AG04450 (cell line): ENCODE measurements at regions not wholly inside any gene's neighbourhood (a gene's known extent, or its start where the extent isn't known, plus 50 kb on each side); places are given as distances from the start of the nearest gene placed in this dataset.
"Not testable (repeated sequence)": the region's sequence is repeated elsewhere in the genome, so short reads cannot be mapped to it uniquely, and the experiment has no call there.

ENCODE experiments used
- CTCF ChIA-PET: fragments of 300-600, 350-600 bp; formaldehyde crosslinking; extraction: SDS; loops from one replicate; lab custom pipeline; 2022; ENCODE audit warnings: antibody characterized with exemption, inconsistent platforms; lab: Charles Lee
- POLR2A ChIA-PET: fragments of 350-600 bp; formaldehyde crosslinking; extraction: SDS; loops from one replicate; lab custom pipeline; 2021; ENCODE audit warnings: antibody characterized with exemption, inconsistent platforms; lab: Yijun Ruan, JAX
- DNase-seq: peaks from one replicate; pipeline ENCODE4 v3.0.0-alpha.2; 2011; ENCODE audit warnings: low read depth, low spot score
- H3K27ac ChIP-seq: one replicate; pipeline ENCODE4 v1.5.1; 2012; ENCODE audit warnings: low read depth, low read length, control low read depth
- H3K27me3 ChIP-seq: one replicate; pipeline ENCODE4 v1.6.0; 2012; ENCODE audit warnings: low read length; ENCODE audit not compliant: control insufficient read depth, insufficient read depth
- H3K4me3 ChIP-seq: 2 replicates; pipeline ENCODE4 v1.5.1; 2011; ENCODE audit warnings: mild to moderate bottlenecking, low read depth, low read length, control low read depth
- H3K9me3 ChIP-seq: 2 replicates; pipeline ENCODE4 v1.5.1; 2012; ENCODE audit warnings: low read length; ENCODE audit not compliant: control insufficient read depth, insufficient read depth

GRCh38 chr1:146600720-146601307 is 337.3 kb upstream of the NBPF12 start:
- H3K27me3 ChIP-seq, H3K27ac ChIP-seq, H3K9me3 ChIP-seq, POLR2A ChIA-PET, DNase-seq, CTCF ChIA-PET, H3K4me3 ChIP-seq: not testable (repeated sequence)

- POLR2A ChIA-PET, H3K9me3 ChIP-seq, H3K27me3 ChIP-seq, H3K27ac ChIP-seq, DNase-seq, CTCF ChIA-PET, H3K4me3 ChIP-seq: not testable (repeated sequence)
These were observed 338.2 kb upstream of the NBPF12 start for GRCh38 chr1:146599906-146600305.

DNA sequence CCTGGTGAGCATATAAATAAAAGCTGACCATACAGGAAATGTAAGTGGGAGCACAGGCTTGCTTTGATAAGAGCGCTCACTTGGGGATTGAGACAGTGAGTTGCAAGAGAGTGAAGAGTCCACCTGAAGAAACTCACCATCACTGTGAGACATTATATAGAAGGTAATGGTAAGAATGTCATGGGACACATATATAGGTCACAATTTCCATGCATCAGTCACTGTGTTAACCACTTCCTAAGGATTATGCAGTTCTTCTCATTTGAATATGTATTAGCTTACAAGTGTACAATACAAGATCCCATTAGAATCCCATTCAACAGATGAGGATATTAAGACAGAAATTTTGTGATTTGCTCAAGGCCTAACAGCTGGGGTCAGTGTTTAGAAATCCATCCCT is 352.4 kb upstream of the NOTCH2NLA start:
- H3K27ac ChIP-seq, DNase-seq, CTCF ChIA-PET, H3K27me3 ChIP-seq, H3K9me3 ChIP-seq, H3K4me3 ChIP-seq, POLR2A ChIA-PET: not testable (repeated sequence)

- H3K27me3 ChIP-seq, H3K27ac ChIP-seq, CTCF ChIA-PET, H3K4me3 ChIP-seq, H3K9me3 ChIP-seq, POLR2A ChIA-PET, DNase-seq: not testable (repeated sequence)
These were observed 338.7 kb upstream of the NOTCH2NLA start for GRCh38 chr1:146567541-146567940.

DNA sequence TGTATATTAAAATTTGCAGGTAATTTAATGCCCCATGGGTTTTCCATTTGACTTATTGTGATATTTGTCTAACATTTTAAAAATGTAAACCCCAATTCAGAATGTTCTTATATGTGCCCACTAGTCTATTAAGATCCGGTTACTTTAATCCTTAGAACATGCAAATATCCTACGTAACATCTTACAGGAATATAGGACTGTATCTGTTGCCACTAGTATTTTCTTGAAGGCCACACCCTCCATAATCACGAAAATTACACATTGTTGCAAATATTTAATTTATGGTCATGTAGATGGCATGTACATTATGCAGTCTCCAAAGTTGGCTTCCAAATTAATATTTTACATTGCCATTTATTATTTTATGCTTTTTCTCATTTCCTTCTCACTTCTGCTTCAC is 329.2 kb upstream of the NOTCH2NLA start:
- H3K27me3 ChIP-seq, H3K27ac ChIP-seq, H3K9me3 ChIP-seq, CTCF ChIA-PET, POLR2A ChIA-PET, H3K4me3 ChIP-seq, DNase-seq: not testable (repeated sequence)

DNA sequence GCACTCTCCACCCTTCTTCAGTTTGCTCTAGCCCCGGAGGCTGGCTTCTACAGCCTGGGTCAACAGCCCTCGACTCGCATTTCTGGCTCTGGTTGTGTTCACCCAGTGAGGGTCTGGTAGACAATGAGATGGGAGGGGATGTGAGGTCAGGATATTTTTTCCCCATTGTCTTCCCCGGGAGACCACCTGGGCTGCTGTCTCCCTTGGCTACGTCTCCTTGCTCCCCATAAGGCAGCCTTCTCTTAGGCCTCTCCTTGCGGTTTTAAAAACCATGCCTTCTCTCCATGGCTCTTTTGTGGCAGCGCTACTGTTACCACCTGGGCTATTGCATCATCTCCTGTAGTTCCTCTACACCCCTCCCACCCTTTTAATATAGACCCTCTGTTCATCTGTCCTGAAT is 327.6 kb upstream of the NOTCH2NLA start:
- H3K4me3 ChIP-seq, H3K27ac ChIP-seq, DNase-seq, H3K9me3 ChIP-seq, H3K27me3 ChIP-seq, CTCF ChIA-PET, POLR2A ChIA-PET: not testable (repeated sequence)

- H3K27ac ChIP-seq, H3K9me3 ChIP-seq, POLR2A ChIA-PET, H3K4me3 ChIP-seq, CTCF ChIA-PET, H3K27me3 ChIP-seq, DNase-seq: not testable (repeated sequence)
These were observed 323.6 kb upstream of the NOTCH2NLA start for GRCh38 chr1:146552414-146552813.

DNA sequence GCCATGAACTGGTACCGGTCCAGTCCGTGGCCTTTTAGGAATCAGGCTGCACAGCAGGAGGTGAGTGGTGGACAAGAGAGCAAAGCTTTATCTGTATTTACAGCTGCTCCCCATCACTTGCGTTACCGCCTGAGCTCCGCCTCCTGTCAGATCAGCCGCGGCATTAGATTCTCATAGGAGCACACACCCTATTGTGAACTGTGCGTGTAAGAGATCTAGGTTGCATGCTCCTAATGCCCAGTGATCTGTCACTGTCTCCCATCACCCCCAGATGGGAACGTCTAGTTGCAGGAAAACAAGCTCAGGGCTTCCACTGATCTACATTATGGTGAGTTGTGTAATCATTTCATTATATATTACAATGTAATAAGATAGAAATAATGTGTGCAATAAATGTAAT is 319.9 kb upstream of the NOTCH2NLA start:
- H3K27me3 ChIP-seq, H3K4me3 ChIP-seq, H3K27ac ChIP-seq, CTCF ChIA-PET, H3K9me3 ChIP-seq, POLR2A ChIA-PET, DNase-seq: not testable (repeated sequence)

- POLR2A ChIA-PET, H3K9me3 ChIP-seq, CTCF ChIA-PET: not testable (repeated sequence)
These were observed 317.4 kb upstream of the NOTCH2NLA start for GRCh38 chr1:146546189-146546588.

DNA sequence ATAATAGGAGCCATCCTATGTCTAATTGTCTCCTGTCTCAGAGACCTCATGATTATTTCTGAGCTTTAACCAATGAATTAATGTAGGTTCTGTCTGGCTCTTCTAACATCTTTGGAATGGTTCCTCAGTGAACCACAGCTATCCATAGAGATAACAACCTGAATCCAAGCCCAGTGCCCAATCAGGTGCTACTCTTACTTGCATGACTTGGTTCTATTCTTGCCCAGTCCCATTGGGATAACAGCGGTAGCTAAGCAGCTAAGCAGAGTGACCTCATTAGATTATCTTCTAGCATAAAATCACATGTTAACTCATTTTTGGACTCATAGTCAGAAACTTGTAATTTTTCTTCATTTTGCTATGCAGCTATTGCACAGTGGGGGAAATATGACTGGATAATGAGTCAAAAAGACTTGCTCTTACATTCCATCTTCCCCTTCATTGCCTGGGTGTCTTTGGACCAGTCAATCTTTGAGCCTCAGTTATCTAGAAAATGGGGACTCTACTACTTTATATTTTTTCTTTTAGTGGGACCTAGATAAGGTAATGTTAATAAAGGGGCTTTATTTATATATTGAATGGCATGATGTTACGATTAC is 309.1 kb upstream of the NOTCH2NLA start:
- H3K27me3 ChIP-seq = not testable (repeated sequence)

More at GRCh38 chr1:146546189-146546588, 317.4 kb upstream of the NOTCH2NLA start:
- H3K27me3 ChIP-seq, H3K4me3 ChIP-seq, DNase-seq, H3K27ac ChIP-seq: not testable (repeated sequence)

GRCh38 chr1:146536028-146536427 is 307.2 kb upstream of the NOTCH2NLA start:
- DNase-seq, H3K4me3 ChIP-seq, H3K27me3 ChIP-seq, CTCF ChIA-PET, POLR2A ChIA-PET, H3K27ac ChIP-seq, H3K9me3 ChIP-seq: not testable (repeated sequence)

More for the DNA sequence above, 309.1 kb upstream of the NOTCH2NLA start:
- H3K27ac ChIP-seq, POLR2A ChIA-PET, CTCF ChIA-PET, H3K9me3 ChIP-seq, DNase-seq, H3K4me3 ChIP-seq: not testable (repeated sequence)

DNA sequence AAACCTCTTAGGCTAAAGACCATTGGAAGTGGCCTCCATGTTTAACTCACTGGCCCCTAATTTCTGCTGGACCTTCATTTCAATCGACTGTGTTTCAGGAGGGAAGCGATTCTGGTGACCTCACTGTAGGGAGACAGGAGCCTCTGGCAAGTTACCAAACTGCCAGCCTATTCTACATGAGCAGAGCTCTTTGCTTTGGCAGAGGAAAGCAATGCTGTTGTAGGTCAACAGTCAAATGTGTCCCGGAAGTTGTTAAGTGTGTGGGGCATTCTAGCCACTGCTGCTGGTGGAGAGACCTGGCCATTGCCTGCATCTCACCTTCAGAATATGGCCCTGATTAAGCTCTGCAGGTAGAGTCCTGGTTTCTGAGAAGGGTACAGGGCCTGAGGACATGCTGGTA is 306.8 kb upstream of the NOTCH2NLA start:
- CTCF ChIA-PET, DNase-seq, H3K4me3 ChIP-seq, H3K27ac ChIP-seq, H3K9me3 ChIP-seq, H3K27me3 ChIP-seq, POLR2A ChIA-PET: not testable (repeated sequence)
